ENCODE measurements at regions not wholly inside any gene's neighbourhood (a gene's known extent, or its start where the extent isn't known, plus 50 kb on each side); places are given as distances from the start of the nearest gene placed in this dataset.

DNA sequence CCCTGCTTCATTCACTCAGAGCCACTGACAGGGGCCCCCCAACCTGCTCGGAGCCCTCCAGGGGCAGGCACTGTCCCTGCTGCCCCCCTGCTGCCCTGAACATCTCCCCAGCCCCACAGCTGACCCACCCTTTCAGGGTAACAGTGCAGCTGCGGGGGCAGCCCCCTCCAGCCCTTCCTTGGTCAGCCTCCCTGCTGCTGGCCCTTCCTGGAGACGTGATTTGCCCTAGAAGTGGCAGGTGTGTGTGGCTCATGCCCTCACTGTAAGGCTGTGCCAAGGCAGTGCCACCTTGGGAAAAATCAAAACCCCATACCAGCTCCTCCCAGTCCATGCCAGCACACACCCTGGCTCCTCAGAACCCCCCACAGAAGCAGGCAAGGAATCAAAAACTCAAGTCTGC lies 184.2 kb upstream of the HDAC4 start:
- Histone ChIP-seq H3K36me3 (ENCODE audit: insufficient read depth) (no peaks in the 10 kb centered on the region), H3K4me2 (no peak overlapping the region), H3F3A (replicated peaks; ENCODE audit: low read depth) (no peaks in the 10 kb centered on the region), H4K20me1 (replicated peaks; ENCODE audit: insufficient read depth) (no peaks in the 10 kb centered on the region), H3K9me2 (ENCODE audit: insufficient read depth) (no peaks in the 10 kb centered on the region), H3K4me3 (no peak overlapping the region), H3K79me2 (replicated peaks; ENCODE audit: insufficient read depth) (no peaks in the 10 kb centered on the region), H3K27ac (ENCODE audit: low read depth) (no peak overlapping the region), H3K27me3 (ENCODE audit: insufficient read depth) (no peaks in the 10 kb centered on the region), H3K4me1 (ENCODE audit: insufficient read depth) (peaks cover 11% of the 10 kb centered on the region; the same call in 1 of the 2 replicates), H2AFZ (no peak overlapping the region)
- Mint-ChIP-seq H3K27me3 (ENCODE audit: insufficient read depth, low read depth, poor library complexity) (peaks cover 3% of the 10 kb centered on the region), H3K36me3 (ENCODE audit: low read depth) (no peaks in the 10 kb centered on the region; the same call in 2 of the 3 replicates), H3K4me3 (no peak overlapping the region), H3K4me1 (peaks cover 21% of the 10 kb centered on the region), H3K9me3 (no peaks in the 10 kb centered on the region), H3K27ac (no peak overlapping the region)
- DNase-seq (ENCODE audit: low spot score), result no peak
- TF ChIP-seq ZNF462 (CRISPR knock-in tag; IDR thresholded peaks at IDR 0.05) (no peak), POLR2AphosphoS5 (IDR thresholded peaks at IDR 0.05; ENCODE audit: low read depth) (no peak), STAT1 (IDR thresholded peaks at IDR 0.05; ENCODE audit: unreplicated experiment) (no peak), ZNF114 (CRISPR knock-in tag; IDR thresholded peaks at IDR 0.05) (no peak), CREB1 (CRISPR knock-in tag; IDR thresholded peaks at IDR 0.05; ENCODE audit: low read depth) (no peak), ZNF331 (CRISPR knock-in tag; IDR thresholded peaks at IDR 0.05; ENCODE audit: low read depth) (no peak)
- ATAC-seq, result no peak
